ENCODE measurements at regions not wholly inside any gene's neighbourhood (a gene's known extent, or its start where the extent isn't known, plus 50 kb on each side); places are given as distances from the start of the nearest gene placed in this dataset.
"Not testable (repeated sequence)": the region's sequence is repeated elsewhere in the genome, so short reads cannot be mapped to it uniquely, and the experiment has no call there.

GRCh38 chr2:87486413-87486812 lies 261.5 kb upstream of the PLGLB2 start:
- not testable (repeated sequence) for DNase-seq (ENCODE audit: low read depth)

GRCh38 chr2:87488021-87488420 lies 259.9 kb upstream of the PLGLB2 start:
- not testable (repeated sequence) for DNase-seq (ENCODE audit: low read depth)

GRCh38 chr2:87488991-87489390 lies 258.9 kb upstream of the PLGLB2 start:
- not testable (repeated sequence) for DNase-seq (ENCODE audit: low read depth)

- not testable (repeated sequence) for DNase-seq (ENCODE audit: low read depth)
Observed at GRCh38 chr2:87494846-87495245, 253.0 kb upstream of the PLGLB2 start.

- not testable (repeated sequence) for DNase-seq (ENCODE audit: low read depth)
Observed at GRCh38 chr2:87495455-87495854, 252.4 kb upstream of the PLGLB2 start.

GRCh38 chr2:87496036-87497006 lies 251.6 kb upstream of the PLGLB2 start:
- DNase-seq (ENCODE audit: low read depth): not testable (repeated sequence)

GRCh38 chr2:87497135-87497534 lies 250.8 kb upstream of the PLGLB2 start:
- not testable (repeated sequence) for DNase-seq (ENCODE audit: low read depth)

GRCh38 chr2:87497700-87498099 lies 250.2 kb upstream of the PLGLB2 start:
- not testable (repeated sequence) for DNase-seq (ENCODE audit: low read depth)

- DNase-seq (ENCODE audit: low read depth): not testable (repeated sequence)
Observed at GRCh38 chr2:87498169-87498853, 249.6 kb upstream of the PLGLB2 start.

- DNase-seq (ENCODE audit: low read depth): not testable (repeated sequence)
Observed at GRCh38 chr2:87498854-87499238, 249.0 kb upstream of the PLGLB2 start.

GRCh38 chr2:87499860-87500259 lies 248.0 kb upstream of the PLGLB2 start:
- not testable (repeated sequence) for DNase-seq (ENCODE audit: low read depth)

GRCh38 chr2:87500421-87500820 lies 247.5 kb upstream of the PLGLB2 start:
- not testable (repeated sequence) for DNase-seq (ENCODE audit: low read depth)

- DNase-seq (ENCODE audit: low read depth): not testable (repeated sequence)
Observed at GRCh38 chr2:87500951-87501350, 246.9 kb upstream of the PLGLB2 start.

GRCh38 chr2:87502948-87503347 lies 244.9 kb upstream of the PLGLB2 start:
- not testable (repeated sequence) for DNase-seq (ENCODE audit: low read depth)

GRCh38 chr2:87505239-87505638 lies 242.6 kb upstream of the PLGLB2 start:
- DNase-seq (ENCODE audit: low read depth): not testable (repeated sequence)

- DNase-seq (ENCODE audit: low read depth): not testable (repeated sequence)
Observed at GRCh38 chr2:87505909-87506308, 242.0 kb upstream of the PLGLB2 start.

- not testable (repeated sequence) for DNase-seq (ENCODE audit: low read depth)
Observed at GRCh38 chr2:87507378-87508348, 240.2 kb upstream of the PLGLB2 start.

GRCh38 chr2:87511195-87511778 lies 236.6 kb upstream of the PLGLB2 start:
- DNase-seq (ENCODE audit: low read depth): not testable (repeated sequence)

GRCh38 chr2:87512864-87513530 lies 234.9 kb upstream of the PLGLB2 start:
- DNase-seq (ENCODE audit: low read depth): not testable (repeated sequence)

- not testable (repeated sequence) for DNase-seq (ENCODE audit: low read depth)
Observed at GRCh38 chr2:87514034-87514433, 233.9 kb upstream of the PLGLB2 start.

- DNase-seq (ENCODE audit: low read depth): not testable (repeated sequence)
Observed at GRCh38 chr2:87514515-87514914, 233.4 kb upstream of the PLGLB2 start.
